Vagina (tissue), 2 donors: ENCODE measurements at regions not wholly inside any gene's neighbourhood (a gene's known extent, or its start where the extent isn't known, plus 50 kb on each side); places are given as distances from the start of the nearest gene placed in this dataset.

Experiments
- DNase-seq, 2 donors: peaks; one replicate each; pipeline ENCODE4 v3.0.0-alpha.2; 2017; ENCODE audit errors: extremely low spot score in 2 of 2
- H3K27ac ChIP-seq: fragments of 200-600 bp; sonication (generic); one replicate; pipeline ENCODE4 v1.5.1; 2019
- H3K27me3 ChIP-seq: fragments of 200-600 bp; sonication (generic); one replicate; pipeline ENCODE4 v1.5.1; 2019
- H3K36me3 ChIP-seq, 2 donors: fragments of 200-600 bp; sonication (generic); one replicate each; pipeline ENCODE4 v1.5.1; 2017 to 2019
- H3K4me1 ChIP-seq: fragments of 200-600 bp; sonication (generic); one replicate; pipeline ENCODE4 v1.5.1; 2019
- H3K4me3 ChIP-seq, 2 donors: fragments of 200-600 bp; sonication (generic); 1 replicate in 1 of 2; 2 replicates in 1 of 2; pipeline ENCODE4 v1.5.1; 2016 to 2019
- H3K9me3 ChIP-seq: fragments of 200-600 bp; sonication (generic); one replicate; pipeline ENCODE4 v1.5.1; 2019
- POLR2A ChIP-seq, 2 donors: fragments of 450-650 bp; IDR thresholded peaks; one replicate each; pipeline ENCODE4 v1.6.1; 2017; ENCODE audit warnings: antibody characterized with exemption in 2 of 2, mild to moderate bottlenecking in 2 of 2, moderate library complexity in 2 of 2
- POLR2AphosphoS5 ChIP-seq, 2 donors: sonication (generic); formaldehyde crosslinking; IDR thresholded peaks; one replicate each; pipeline ENCODE4 v1.9.0; 2017; ENCODE audit warnings: antibody characterized with exemption in 2 of 2, mild to moderate bottlenecking in 2 of 2, low read depth in 1 of 2; ENCODE audit not compliant: insufficient read depth in 1 of 2
- intact Hi-C: fragments of 100-400 bp; cut with DNase I; formaldehyde crosslinking; loops from one replicate; pipeline ENCODE4 v1.15.1; 2023
- TF ChIP-seq, protein P1 (sequence below), 3 experiments: fragments of 450-650 bp in 2 of 3; fragments of 200-600 bp in 1 of 3; sonication (generic) in 1 of 3; IDR thresholded peaks; one replicate each; pipeline ENCODE4 v1.5.1; 2017 to 2019; ENCODE audit warnings: antibody characterized with exemption in 3 of 3, mild to moderate bottlenecking in 2 of 3, moderate library complexity in 2 of 3

DNA sequence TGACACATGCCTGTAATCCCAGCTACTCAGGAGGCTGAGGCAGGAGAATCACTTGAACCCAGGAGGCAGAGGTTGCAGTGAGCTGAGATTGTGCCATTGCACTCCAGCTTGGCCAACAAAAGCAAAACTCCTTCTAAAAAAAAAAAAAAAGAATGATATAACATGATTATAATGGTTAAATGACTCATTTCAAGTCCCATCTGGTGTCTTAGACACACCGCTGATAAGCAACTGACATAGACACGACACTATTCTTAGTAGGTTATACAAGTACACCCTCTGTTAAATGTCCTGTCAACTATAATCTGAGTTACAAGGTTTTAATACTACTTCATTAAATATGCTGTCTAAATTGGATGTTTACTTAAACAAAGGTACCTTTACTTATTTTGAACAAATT is 405.3 kb upstream of the CLINT1 start:
- no peaks in the 10 kb centered on the region for H3K36me3 ChIP-seq
- TF ChIP-seq, protein P1, sequence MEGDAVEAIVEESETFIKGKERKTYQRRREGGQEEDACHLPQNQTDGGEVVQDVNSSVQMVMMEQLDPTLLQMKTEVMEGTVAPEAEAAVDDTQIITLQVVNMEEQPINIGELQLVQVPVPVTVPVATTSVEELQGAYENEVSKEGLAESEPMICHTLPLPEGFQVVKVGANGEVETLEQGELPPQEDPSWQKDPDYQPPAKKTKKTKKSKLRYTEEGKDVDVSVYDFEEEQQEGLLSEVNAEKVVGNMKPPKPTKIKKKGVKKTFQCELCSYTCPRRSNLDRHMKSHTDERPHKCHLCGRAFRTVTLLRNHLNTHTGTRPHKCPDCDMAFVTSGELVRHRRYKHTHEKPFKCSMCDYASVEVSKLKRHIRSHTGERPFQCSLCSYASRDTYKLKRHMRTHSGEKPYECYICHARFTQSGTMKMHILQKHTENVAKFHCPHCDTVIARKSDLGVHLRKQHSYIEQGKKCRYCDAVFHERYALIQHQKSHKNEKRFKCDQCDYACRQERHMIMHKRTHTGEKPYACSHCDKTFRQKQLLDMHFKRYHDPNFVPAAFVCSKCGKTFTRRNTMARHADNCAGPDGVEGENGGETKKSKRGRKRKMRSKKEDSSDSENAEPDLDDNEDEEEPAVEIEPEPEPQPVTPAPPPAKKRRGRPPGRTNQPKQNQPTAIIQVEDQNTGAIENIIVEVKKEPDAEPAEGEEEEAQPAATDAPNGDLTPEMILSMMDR (IDR thresholded peaks at IDR 0.05), result no peak
- TF ChIP-seq POLR2AphosphoS5 (IDR thresholded peaks at IDR 0.05; ENCODE audit: insufficient read depth in 1 of 2, low read depth in 1 of 2) (no peak), POLR2A (IDR thresholded peaks at IDR 0.05) (no peak)
- H3K4me3 ChIP-seq, result no peak overlapping the region
- H3K27me3 ChIP-seq, result no peaks in the 10 kb centered on the region
- DNase-seq, result no peak
- H3K4me1 ChIP-seq, result no peaks in the 10 kb centered on the region
- H3K27ac ChIP-seq, result no peak overlapping the region
- intact Hi-C loops, result no loop called here
- no peaks in the 10 kb centered on the region for H3K9me3 ChIP-seq

DNA sequence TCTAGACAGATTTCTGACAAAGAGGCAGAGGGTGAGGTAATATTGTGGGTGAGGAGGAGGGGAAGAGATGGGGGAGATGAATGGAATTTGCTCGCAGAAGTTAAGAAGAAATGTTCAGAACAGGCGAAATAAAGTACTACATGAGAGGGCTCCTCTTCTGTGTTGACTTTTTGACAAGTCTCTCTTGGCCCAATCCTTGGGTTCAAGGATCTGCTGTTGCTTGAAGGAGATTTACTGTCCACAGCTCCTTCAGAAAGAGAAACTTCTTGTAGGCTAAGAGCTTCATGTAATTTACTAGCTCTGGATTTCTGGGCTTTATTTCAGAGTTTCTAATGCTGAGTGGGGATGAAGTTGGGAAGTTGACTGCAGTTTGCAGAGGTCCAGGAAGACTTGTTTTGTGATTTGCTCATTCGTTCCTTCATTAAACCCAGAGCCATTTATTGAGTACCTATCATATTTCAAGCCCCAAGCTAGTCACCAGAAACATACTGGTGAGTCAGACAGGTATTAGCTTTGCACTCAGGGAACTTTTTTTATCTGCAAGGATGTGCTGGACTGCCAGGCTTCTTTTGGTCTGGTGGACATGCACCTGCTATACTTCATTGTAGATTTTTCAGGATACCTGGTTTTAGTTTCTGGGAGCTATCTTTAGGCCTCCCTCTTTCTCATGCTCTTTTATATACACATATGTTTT is 402.9 kb upstream of the CLINT1 start:
- TF ChIP-seq POLR2AphosphoS5 (IDR thresholded peaks at IDR 0.05; ENCODE audit: insufficient read depth in 1 of 2, low read depth in 1 of 2), result no peak
- TF ChIP-seq, protein P1 (IDR thresholded peaks at IDR 0.05), result no peak
- no peak for TF ChIP-seq POLR2A (IDR thresholded peaks at IDR 0.05)
- H3K9me3 ChIP-seq, result no peaks in the 10 kb centered on the region
- no peaks in the 10 kb centered on the region for H3K27me3 ChIP-seq
- H3K27ac ChIP-seq, result no peak overlapping the region
- intact Hi-C loops, result no loop called here
- H3K36me3 ChIP-seq, result no peaks in the 10 kb centered on the region
- H3K4me3 ChIP-seq, result no peak overlapping the region
- DNase-seq, result no peak
- H3K4me1 ChIP-seq, result no peaks in the 10 kb centered on the region

DNA sequence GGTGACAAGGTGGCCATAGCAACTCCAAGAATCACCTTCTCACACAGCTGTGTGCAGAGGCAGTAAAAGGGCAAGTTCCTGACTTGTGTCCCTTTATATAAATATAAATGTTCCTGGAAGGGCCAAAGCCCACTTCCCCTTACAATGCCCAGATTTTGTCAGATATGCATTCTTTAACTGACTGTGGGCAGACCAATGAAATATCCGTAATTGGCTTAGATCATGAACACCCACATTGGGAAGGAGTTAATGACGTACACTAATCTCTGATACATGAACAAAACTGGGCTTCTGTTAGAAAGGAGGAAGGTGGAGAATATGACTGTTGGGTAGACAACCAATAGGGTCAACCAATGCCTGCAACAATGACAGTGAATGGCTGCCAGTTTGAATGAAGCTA is 397.2 kb upstream of the CLINT1 start:
- TF ChIP-seq, protein P1 (IDR thresholded peaks at IDR 0.05), result no peak
- TF ChIP-seq POLR2AphosphoS5 (IDR thresholded peaks at IDR 0.05; ENCODE audit: insufficient read depth in 1 of 2, low read depth in 1 of 2), result no peak
- TF ChIP-seq POLR2A (IDR thresholded peaks at IDR 0.05), result no peak
- Histone ChIP-seq H3K27ac (no peak overlapping the region), H3K4me3 (no peak overlapping the region), H3K9me3 (no peaks in the 10 kb centered on the region), H3K27me3 (no peaks in the 10 kb centered on the region), H3K36me3 (no peaks in the 10 kb centered on the region), H3K4me1 (no peaks in the 10 kb centered on the region)
- intact Hi-C loops, result no loop called here
- DNase-seq, result no peak

DNA sequence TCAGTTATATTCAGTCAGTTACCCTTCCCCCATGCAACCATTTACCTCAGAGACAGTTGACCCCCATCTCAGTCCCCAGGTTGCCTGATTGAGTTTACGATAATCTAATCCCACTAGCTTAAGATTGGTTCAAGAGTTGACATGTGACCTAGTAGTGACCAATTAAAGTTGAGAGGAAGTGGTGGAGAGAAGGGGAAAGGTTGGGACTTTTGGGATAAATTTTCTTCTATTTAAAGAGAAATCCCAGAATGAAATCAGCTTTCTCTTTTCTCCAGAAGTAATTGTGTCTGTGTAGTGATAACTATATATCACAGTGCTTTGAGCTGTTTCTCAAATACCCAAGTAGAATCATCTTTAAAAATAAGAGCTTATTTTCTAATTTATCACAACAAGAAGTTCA is 396.7 kb upstream of the CLINT1 start:
- Histone ChIP-seq H3K27me3 (no peaks in the 10 kb centered on the region), H3K4me1 (no peaks in the 10 kb centered on the region), H3K9me3 (no peaks in the 10 kb centered on the region), H3K27ac (no peak overlapping the region), H3K36me3 (no peaks in the 10 kb centered on the region), H3K4me3 (no peak overlapping the region)
- no peak for DNase-seq
- intact Hi-C loops, result no loop called here
- no peak for TF ChIP-seq POLR2A (IDR thresholded peaks at IDR 0.05)
- TF ChIP-seq, protein P1 (IDR thresholded peaks at IDR 0.05), result no peak
- no peak for TF ChIP-seq POLR2AphosphoS5 (IDR thresholded peaks at IDR 0.05; ENCODE audit: insufficient read depth in 1 of 2, low read depth in 1 of 2)

DNA sequence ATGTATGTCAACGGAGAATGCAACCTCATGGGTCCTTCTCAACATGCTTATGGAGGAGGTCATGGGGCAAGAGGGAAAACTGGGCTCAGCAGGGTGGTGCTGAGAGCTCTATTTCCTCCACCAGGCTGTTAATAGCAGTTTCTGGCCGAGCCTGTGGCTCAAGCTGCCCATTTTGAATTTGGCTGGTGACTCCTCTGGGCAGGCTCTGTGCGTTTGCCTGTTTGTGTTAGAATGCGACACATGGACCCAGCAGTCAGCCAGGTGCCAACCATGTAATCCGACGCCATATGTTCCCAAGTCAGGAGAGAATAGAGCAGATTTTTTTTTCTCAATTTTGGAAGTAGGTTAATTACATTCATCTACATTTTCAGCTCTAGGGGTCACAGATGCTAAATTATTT is 387.7 kb upstream of the CLINT1 start:
- no peak for DNase-seq
- H3K9me3 ChIP-seq, result no peaks in the 10 kb centered on the region
- no peaks in the 10 kb centered on the region for H3K36me3 ChIP-seq
- no peak overlapping the region for H3K4me3 ChIP-seq
- TF ChIP-seq POLR2A (IDR thresholded peaks at IDR 0.05) (no peak), POLR2AphosphoS5 (IDR thresholded peaks at IDR 0.05; ENCODE audit: insufficient read depth in 1 of 2, low read depth in 1 of 2) (no peak)
- TF ChIP-seq, protein P1 (IDR thresholded peaks at IDR 0.05), result no peak
- H3K27me3 ChIP-seq, result no peaks in the 10 kb centered on the region
- intact Hi-C loops, result no loop called here
- H3K27ac ChIP-seq, result no peak overlapping the region
- H3K4me1 ChIP-seq, result no peaks in the 10 kb centered on the region
